T-cell (primary cell): ENCODE measurements at regions not wholly inside any gene's neighbourhood (a gene's known extent, or its start where the extent isn't known, plus 50 kb on each side); places are given as distances from the start of the nearest gene placed in this dataset.
"Not testable (repeated sequence)": the region's sequence is repeated elsewhere in the genome, so short reads cannot be mapped to it uniquely, and the experiment has no call there.

Experiments
- ATAC-seq, 4 experiments: fragments of 200-7000 bp in 3 of 4; fragments of 150-1000 bp in 1 of 4; cut with Tn5 transposase; replicated peaks in 1 of 4; 1 replicate in 3 of 4; 2 replicates in 1 of 4; pipeline ENCODE4 v1.10.0; 2021; ENCODE audit warnings: moderate library complexity in 3 of 4, mild to moderate bottlenecking in 2 of 4, moderate number of reproducible peaks in 1 of 4
- CTCF ChIA-PET, 2 donors: fragments of 300-600 bp; sonication (Branson Sonifier 250); formaldehyde crosslinking; loops; one replicate each; lab custom pipeline; 2022; ENCODE audit warnings: antibody characterized with exemption in 2 of 2; lab: Charles Lee
- POLR2A ChIA-PET, 2 donors: fragments of 300-600 bp; sonication (Branson Sonifier 250); formaldehyde crosslinking; loops; one replicate each; lab custom pipeline; 2022; ENCODE audit warnings: antibody characterized with exemption in 2 of 2; lab: Charles Lee
- DNase-seq, 35 experiments: peaks; one replicate each; pipeline versions ENCODE4 v3.0.0 to v3.0.0-alpha.2; 2013 to 2023
- H3K27ac ChIP-seq: one replicate; pipeline ENCODE4 v1.5.1; 2013; ENCODE audit warnings: low read length
- H3K27me3 ChIP-seq, 2 experiments: replicated peaks in 1 of 2; 1 replicate in 1 of 2; 2 replicates in 1 of 2; pipeline versions ENCODE4 v1.6.1 to v1.7.0; 2013; ENCODE audit warnings: low read length in 1 of 2, mixed read lengths in 1 of 2; ENCODE audit not compliant: control insufficient read depth in 2 of 2, insufficient read depth in 2 of 2; ENCODE audit errors: extremely low read depth in 1 of 2
- H3K36me3 ChIP-seq, 2 donors: 1 replicate in 1 of 2; 2 replicates in 1 of 2; pipeline versions ENCODE4 v1.6.1 to v1.7.0; 2013; ENCODE audit warnings: low read length in 1 of 2; ENCODE audit not compliant: control insufficient read depth in 2 of 2, insufficient read depth in 1 of 2; ENCODE audit errors: extremely low read depth in 1 of 2
- H3K4me1 ChIP-seq, 2 experiments: 1 replicate in 1 of 2; 2 replicates in 1 of 2; pipeline versions ENCODE4 v1.6.1 to v1.7.0; 2013; ENCODE audit warnings: low read length in 2 of 2, mixed read lengths in 1 of 2; ENCODE audit not compliant: insufficient read depth in 2 of 2, control insufficient read depth in 1 of 2; ENCODE audit errors: extremely low read depth in 1 of 2
- H3K4me3 ChIP-seq, 2 donors: 1 replicate in 1 of 2; 2 replicates in 1 of 2; pipeline versions ENCODE4 v1.5.1 to v1.7.0; 2013; ENCODE audit warnings: mild to moderate bottlenecking in 2 of 2, low read length in 1 of 2, moderate library complexity in 1 of 2; ENCODE audit not compliant: control insufficient read depth in 1 of 2; ENCODE audit errors: extremely low read depth in 1 of 2
- H3K9me3 ChIP-seq: 2 replicates; pipeline ENCODE4 v1.7.0; 2013
- H3K27ac Mint-ChIP-seq, 2 donors: one replicate each; pipeline ENCODE4 v1.8.0; 2020 to 2021; ENCODE audit warnings: mild to moderate bottlenecking in 2 of 2, mixed read lengths in 2 of 2
- H3K27me3 Mint-ChIP-seq, 2 donors: one replicate each; pipeline ENCODE4 v1.8.0; 2021 to 2022; ENCODE audit warnings: mixed read lengths in 2 of 2
- H3K36me3 Mint-ChIP-seq: one replicate; pipeline ENCODE4 v1.8.0; 2021; ENCODE audit warnings: mixed read lengths
- H3K4me1 Mint-ChIP-seq, 3 donors: one replicate each; pipeline ENCODE4 v1.8.0; 2020 to 2022; ENCODE audit warnings: mixed read lengths in 3 of 3, mild to moderate bottlenecking in 1 of 3
- H3K4me3 Mint-ChIP-seq, 3 donors: one replicate each; pipeline ENCODE4 v1.8.0; 2020 to 2022; ENCODE audit warnings: mild to moderate bottlenecking in 3 of 3, mixed read lengths in 3 of 3, moderate library complexity in 3 of 3
- H3K9me3 Mint-ChIP-seq, 3 donors: one replicate each; pipeline ENCODE4 v1.8.0; 2020 to 2022; ENCODE audit warnings: mixed read lengths in 3 of 3
- WGBS: methylation state at CpG from one replicate; pipeline ENCODE4 v1.1.5; 2013; ENCODE audit warnings: missing lambda C conversion rate; ENCODE audit not compliant: insufficient coverage; 5-methylcytosine and 5-hydroxymethylcytosine counted together

DNA sequence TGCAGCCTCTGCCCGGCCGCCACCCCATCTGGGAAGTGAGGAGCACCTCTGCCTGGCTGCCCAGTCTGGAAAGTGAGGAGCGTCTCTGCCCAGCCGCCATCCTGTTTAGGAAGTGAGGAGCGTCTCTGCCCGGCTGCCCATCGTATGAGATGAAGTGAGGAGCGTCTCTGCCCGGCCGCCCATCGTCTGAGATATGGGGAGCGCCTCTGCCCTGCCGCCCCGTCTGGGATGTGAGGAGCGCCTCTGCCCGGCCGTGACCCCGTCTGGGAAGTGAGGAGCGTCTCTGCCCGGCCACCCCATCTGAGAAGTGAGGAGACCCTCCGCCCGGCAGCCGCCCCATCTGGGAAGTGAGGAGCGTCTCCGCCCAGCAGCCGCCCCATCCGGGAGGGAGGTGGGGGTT lies 1069.5 kb upstream of the EPHA6 start:
- ATAC-seq, H3K36me3 Mint-ChIP-seq, CTCF ChIA-PET, H3K27me3 ChIP-seq, POLR2A ChIA-PET, H3K4me3 Mint-ChIP-seq, H3K9me3 Mint-ChIP-seq, H3K27me3 Mint-ChIP-seq, H3K9me3 ChIP-seq, H3K4me1 ChIP-seq, H3K27ac Mint-ChIP-seq, H3K36me3 ChIP-seq, H3K27ac ChIP-seq, H3K4me1 Mint-ChIP-seq, H3K4me3 ChIP-seq, DNase-seq: not testable (repeated sequence)
- WGBS = 95% methylated on average over 11 of the region's 27 CpGs

- Mint-ChIP-seq H3K27ac (no peak overlapping the region), H3K9me3 (peaks cover 3% of the 10 kb centered on the region in 3 donors), H3K4me1 (no peaks in the 10 kb centered on the region), H3K4me3 (no peak overlapping the region), H3K36me3 (no peaks in the 10 kb centered on the region), H3K27me3 (no peaks in the 10 kb centered on the region)
- ATAC-seq (no peak), DNase-seq (no peak)
- Histone ChIP-seq H3K27me3 (no peaks in the 10 kb centered on the region), H3K4me1 (no peaks in the 10 kb centered on the region), H3K9me3 (no peaks in the 10 kb centered on the region), H3K27ac (no peak overlapping the region), H3K4me3 (no peak overlapping the region), H3K36me3 (no peaks in the 10 kb centered on the region)
- ChIA-PET CTCF (no interaction called here), POLR2A (no interaction called here)
- WGBS = no CpG with 5 or more reads among the region's 3 CpGs
These were observed 1064.3 kb upstream of the EPHA6 start for GRCh38 chr3:95750097-95750496.

DNA sequence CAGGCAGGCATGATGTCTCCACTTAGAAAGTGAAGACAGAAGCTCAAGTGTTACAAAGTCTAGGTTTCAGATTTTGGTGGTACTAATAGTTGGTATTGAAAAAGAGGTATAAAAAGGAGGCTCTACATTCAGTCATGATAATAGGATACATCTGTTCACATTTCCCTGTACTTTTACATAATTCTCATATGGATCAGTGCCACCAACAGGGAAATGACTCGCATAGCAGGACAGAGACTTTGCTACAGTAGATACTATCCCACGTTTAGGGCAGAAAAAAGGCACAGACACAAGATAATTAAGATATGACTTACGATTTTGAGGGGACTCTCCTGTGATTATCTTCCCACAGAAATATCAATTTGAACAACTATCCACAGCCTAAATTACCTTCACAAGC lies 1062.9 kb upstream of the EPHA6 start:
- H3K9me3 Mint-ChIP-seq = peaks cover 3% of the 10 kb centered on the region in 3 donors
- Histone ChIP-seq H3K36me3 (no peaks in the 10 kb centered on the region), H3K27me3 (no peaks in the 10 kb centered on the region), H3K4me3 (no peak overlapping the region), H3K9me3 (no peaks in the 10 kb centered on the region), H3K4me1 (no peaks in the 10 kb centered on the region), H3K27ac (no peak overlapping the region)
- 83% methylated on average over 1 of the region's 3 CpGs for WGBS
- no peaks in the 10 kb centered on the region for H3K4me1 Mint-ChIP-seq
- DNase-seq = no peak
- H3K36me3 Mint-ChIP-seq = no peaks in the 10 kb centered on the region
- ATAC-seq = no peak
- no peak overlapping the region for H3K4me3 Mint-ChIP-seq
- no peaks in the 10 kb centered on the region for H3K27me3 Mint-ChIP-seq
- H3K27ac Mint-ChIP-seq = no peak overlapping the region
- CTCF ChIA-PET = no interaction called here
- POLR2A ChIA-PET = no interaction called here

GRCh38 chr3:95752199-95752598 lies 1062.2 kb upstream of the EPHA6 start:
- Histone ChIP-seq H3K4me1 (no peaks in the 10 kb centered on the region), H3K36me3 (no peaks in the 10 kb centered on the region), H3K4me3 (no peak overlapping the region), H3K9me3 (no peaks in the 10 kb centered on the region), H3K27ac (no peak overlapping the region), H3K27me3 (no peaks in the 10 kb centered on the region)
- H3K4me3 Mint-ChIP-seq = no peak overlapping the region
- DNase-seq (no peak), ATAC-seq (no peak)
- ChIA-PET CTCF (no interaction called here), POLR2A (no interaction called here)
- H3K27me3 Mint-ChIP-seq = no peaks in the 10 kb centered on the region
- peaks cover 3% of the 10 kb centered on the region in 3 donors for H3K9me3 Mint-ChIP-seq
- H3K4me1 Mint-ChIP-seq = no peaks in the 10 kb centered on the region
- H3K27ac Mint-ChIP-seq = no peak overlapping the region
- no peaks in the 10 kb centered on the region for H3K36me3 Mint-ChIP-seq
- WGBS = no CpG with 5 or more reads among the region's 2 CpGs

DNA sequence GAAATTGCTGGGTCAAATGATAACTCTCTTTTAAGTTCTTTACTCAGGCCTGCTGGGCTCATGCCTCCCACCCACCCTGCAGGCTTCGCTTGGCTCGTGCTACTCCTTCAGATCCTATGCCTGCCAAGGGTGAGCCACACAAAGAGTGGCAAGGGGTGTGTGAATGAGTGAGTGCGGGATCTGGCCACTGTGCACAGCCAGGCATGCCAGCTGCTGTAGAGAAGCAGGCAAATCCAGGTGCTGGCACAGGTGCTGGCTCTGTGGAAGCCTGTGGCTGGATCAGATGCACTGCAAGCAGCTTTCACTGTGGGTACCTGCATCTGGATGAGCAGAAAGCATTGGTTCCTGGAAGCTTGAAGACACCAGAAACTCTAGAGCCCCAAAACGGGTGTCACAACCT lies 1055.7 kb upstream of the EPHA6 start:
- no peaks in the 10 kb centered on the region for H3K36me3 ChIP-seq
- no peak overlapping the region for H3K27ac ChIP-seq
- no peaks in the 10 kb centered on the region for H3K4me1 ChIP-seq
- DNase-seq = no peak
- no peaks in the 10 kb centered on the region for H3K27me3 Mint-ChIP-seq
- H3K4me3 ChIP-seq = no peak overlapping the region
- H3K27me3 ChIP-seq = no peaks in the 10 kb centered on the region
- no peaks in the 10 kb centered on the region for H3K9me3 ChIP-seq
- POLR2A ChIA-PET = no interaction called here
- no peak overlapping the region for H3K27ac Mint-ChIP-seq
- peaks cover 5 to 8% (median 6%) of the 10 kb centered on the region in 3 donors for H3K9me3 Mint-ChIP-seq
- ATAC-seq = no peak
- H3K4me1 Mint-ChIP-seq = no peaks in the 10 kb centered on the region
- CTCF ChIA-PET = no interaction called here
- H3K4me3 Mint-ChIP-seq = no peak overlapping the region
- WGBS = 61% methylated on average over 2 of the region's 4 CpGs
- no peaks in the 10 kb centered on the region for H3K36me3 Mint-ChIP-seq

DNA sequence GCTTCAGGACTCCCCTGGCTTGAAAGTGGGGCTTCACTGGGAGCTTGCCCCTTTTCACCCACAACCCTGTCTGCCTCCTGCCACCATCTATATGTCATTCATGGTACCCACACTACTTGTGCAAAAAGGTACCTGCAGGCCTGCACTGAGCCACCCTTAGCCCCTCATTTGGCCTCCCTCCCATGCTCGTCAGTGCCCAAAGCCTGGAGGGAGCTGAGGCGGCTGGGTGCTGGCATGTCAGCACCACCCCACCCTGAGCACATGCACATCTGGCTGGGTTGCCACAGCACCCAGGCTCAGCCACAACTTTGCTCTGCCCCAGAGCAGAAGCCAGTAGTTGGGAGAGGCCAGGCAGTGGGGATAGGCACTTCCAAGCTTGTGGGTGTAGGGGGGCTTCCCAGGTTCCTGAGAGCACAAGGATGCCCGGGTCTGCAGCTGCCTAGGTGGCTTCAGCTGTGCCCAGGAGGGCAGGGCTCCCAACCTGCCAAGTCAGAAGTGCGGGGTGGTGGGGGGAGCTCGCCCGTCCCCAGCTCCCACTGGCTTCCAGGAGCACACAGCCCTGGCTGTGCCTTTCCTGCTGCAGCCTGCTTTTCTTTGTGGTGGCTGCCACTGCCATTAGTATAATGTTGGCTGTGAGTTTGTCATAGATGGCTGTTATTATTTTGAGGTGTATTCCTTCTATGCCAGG lies 1054.6 kb upstream of the EPHA6 start:
- H3K27ac Mint-ChIP-seq = no peak overlapping the region
- WGBS = 69% methylated on average over 5 of the region's 6 CpGs
- peaks cover 2 to 6% (median 5%) of the 10 kb centered on the region in 3 donors for H3K9me3 Mint-ChIP-seq
- H3K27ac ChIP-seq = no peak overlapping the region
- POLR2A ChIA-PET = no interaction called here
- H3K4me3 ChIP-seq = no peak overlapping the region
- no peaks in the 10 kb centered on the region for H3K4me1 Mint-ChIP-seq
- H3K27me3 Mint-ChIP-seq = no peaks in the 10 kb centered on the region
- ATAC-seq = no peak
- DNase-seq = no peak
- H3K27me3 ChIP-seq = no peaks in the 10 kb centered on the region
- H3K4me3 Mint-ChIP-seq = no peak overlapping the region
- CTCF ChIA-PET = no interaction called here
- no peaks in the 10 kb centered on the region for H3K36me3 Mint-ChIP-seq
- H3K4me1 ChIP-seq = no peaks in the 10 kb centered on the region
- no peaks in the 10 kb centered on the region for H3K36me3 ChIP-seq
- H3K9me3 ChIP-seq = no peaks in the 10 kb centered on the region
